HG03025 (cell line): ENCODE measurements at regions not wholly inside any gene's neighbourhood (a gene's known extent, or its start where the extent isn't known, plus 50 kb on each side); places are given as distances from the start of the nearest gene placed in this dataset.

Source experiments
- ATAC-seq: cut with Tn5 transposase; IDR thresholded peaks from one replicate; pipeline ENCODE4 v1.9.1; 2021; ENCODE audit warnings: mild to moderate bottlenecking, moderate library complexity; ENCODE audit not compliant: unreplicated experiment, low FRiP score

DNA sequence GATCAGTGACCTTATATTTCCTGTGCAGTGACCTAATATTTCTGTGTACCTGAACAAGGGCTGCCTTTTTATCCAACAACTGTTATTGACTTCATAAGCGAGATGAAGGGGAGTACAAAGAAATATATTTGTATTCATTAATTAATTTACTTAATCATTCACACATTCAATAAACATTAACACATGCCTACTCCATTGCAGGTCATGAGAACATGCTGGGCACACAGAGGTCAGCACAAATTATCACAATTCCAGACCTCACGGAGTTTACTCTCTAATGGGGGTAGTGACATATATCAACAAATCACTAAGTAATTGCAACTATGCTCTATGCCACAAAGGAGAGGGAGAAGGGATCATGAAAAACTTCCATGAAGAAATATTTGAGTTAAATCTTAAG is 614.6 kb downstream of the TOX3 start:
- ATAC-seq = no peak

DNA sequence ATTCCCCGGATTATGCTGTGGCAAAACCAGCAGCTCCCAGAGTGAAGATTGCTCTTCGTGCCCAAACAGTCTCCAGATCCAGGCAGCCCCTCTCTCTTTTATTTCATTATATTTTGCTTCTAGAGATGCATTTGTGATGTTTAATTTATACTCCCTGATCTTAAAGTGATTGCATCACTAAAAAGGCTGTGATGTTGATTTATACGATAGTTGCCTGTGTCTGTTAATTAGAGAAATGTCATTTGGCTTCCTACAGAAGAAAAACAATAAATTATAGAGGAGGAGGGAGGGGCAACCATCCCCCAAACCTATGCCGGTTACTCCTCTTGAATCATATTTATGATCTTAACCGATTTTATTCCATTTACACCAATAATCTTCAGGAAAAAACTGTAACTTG is 615.3 kb downstream of the TOX3 start:
- ATAC-seq = no peak

GRCh38 chr16:51924744-51925143 is 622.2 kb downstream of the TOX3 start:
- ATAC-seq = no peak

- no peak for ATAC-seq
These were observed 624.5 kb downstream of the TOX3 start for GRCh38 chr16:51922476-51922875.

- ATAC-seq = no peak
These were observed 627.2 kb downstream of the TOX3 start for GRCh38 chr16:51919736-51920135.

DNA sequence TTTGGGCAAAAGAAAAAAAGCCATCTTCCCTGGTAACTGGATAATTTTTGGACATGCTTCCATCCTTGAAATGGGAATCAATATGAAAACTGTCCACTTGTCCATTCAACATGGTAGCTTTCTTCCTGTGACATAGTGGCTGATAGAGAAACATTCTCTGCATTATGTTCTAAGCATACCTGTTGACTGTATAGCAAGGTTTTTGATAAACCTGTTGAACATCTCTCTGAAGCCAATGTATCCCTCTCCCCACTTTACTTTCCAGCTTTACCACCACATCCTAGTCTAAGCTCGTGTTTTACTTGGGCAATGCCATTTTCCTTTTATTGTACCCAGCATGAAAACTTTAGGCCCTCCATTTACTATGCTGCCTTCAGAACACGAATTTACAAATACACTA is 630.1 kb downstream of the TOX3 start:
- ATAC-seq = no peak

GRCh38 chr16:51916231-51916630 is 630.7 kb downstream of the TOX3 start:
- ATAC-seq = no peak

GRCh38 chr16:51907680-51908079 is 639.3 kb downstream of the TOX3 start:
- no peak for ATAC-seq

GRCh38 chr16:51900221-51900780 is 646.6 kb downstream of the TOX3 start:
- no peak for ATAC-seq

DNA sequence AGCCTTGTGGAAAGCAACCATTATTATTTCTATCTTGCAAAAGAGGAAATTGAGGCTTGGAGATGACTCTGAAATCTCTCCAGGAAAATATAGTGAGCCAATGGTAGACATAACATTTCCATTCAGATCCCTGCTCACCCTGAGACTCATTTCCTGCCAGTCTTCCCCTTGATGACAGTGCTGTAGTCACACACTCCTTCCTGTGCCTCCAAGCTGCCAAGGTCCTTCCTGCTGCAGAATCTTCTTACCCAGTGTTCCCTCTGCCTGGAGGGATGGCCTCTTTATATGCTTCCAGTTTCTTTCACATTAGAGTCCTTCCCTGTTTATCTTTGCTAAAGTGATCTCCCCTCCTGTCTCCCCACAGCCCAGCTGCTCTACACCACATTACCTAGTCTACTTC is 648.1 kb downstream of the TOX3 start:
- no peak for ATAC-seq

DNA sequence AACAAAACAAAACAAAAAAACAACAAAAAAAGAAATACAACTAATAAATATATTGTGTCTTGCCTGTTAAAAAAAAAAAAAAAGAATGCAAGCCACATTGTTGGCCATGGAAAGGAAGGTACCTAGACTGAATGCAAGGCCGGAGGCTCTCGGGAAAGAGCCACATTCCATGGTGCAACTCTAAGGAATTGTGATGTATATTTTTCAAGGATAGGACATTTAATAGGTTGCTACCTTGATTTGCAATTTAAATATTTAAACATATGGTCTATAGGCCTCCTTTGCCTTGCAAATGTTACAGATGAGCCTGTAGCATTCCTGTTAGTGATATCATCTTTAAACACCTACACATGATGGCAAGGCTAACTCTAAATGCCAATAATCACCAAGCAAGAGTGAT is 650.9 kb downstream of the TOX3 start:
- ATAC-seq = no peak

- ATAC-seq = no peak
These were observed 654.5 kb downstream of the TOX3 start for GRCh38 chr16:51892293-51893007.

- no peak for ATAC-seq
These were observed 658.4 kb downstream of the TOX3 start for GRCh38 chr16:51888534-51888933.

DNA sequence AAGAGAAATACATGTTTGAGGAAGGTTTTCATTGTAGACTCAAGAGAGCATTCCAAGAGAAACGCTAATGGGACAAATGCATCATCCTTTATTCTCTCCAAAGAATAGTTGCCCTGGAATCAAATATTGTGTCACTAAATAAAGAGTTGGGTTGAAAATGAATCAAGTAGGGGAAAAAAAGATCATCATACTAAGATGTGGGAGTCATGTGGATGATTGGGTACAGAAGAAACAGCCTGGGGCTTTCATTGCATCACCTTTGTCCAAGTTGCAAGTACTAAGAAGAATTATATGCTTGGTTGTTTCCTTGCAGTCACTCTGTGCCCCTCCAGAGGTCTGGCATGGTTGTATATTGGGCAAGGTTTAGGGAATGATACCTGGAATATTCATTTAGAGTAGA is 658.9 kb downstream of the TOX3 start:
- no peak for ATAC-seq

- no peak for ATAC-seq
These were observed 660.5 kb downstream of the TOX3 start for GRCh38 chr16:51886456-51886855.

DNA sequence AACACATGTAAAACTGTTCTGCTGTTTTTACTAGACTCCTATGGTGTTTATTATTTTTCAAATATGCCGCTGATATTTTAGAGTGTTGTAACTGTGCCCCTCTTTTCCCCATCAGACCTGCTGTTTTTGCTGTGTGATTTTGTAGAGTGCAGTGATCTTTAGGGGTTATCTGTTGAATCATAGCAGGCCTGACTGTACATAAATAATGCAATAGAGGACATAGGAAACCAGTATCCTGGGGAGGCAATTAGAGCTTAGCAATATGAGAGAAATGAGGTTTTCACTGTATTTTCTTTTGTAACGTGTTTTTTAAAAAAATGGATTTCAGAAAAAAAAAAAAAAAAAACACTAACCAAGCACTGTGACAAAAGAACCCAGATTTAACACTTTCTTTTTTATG is 662.2 kb downstream of the TOX3 start:
- ATAC-seq = no peak

DNA sequence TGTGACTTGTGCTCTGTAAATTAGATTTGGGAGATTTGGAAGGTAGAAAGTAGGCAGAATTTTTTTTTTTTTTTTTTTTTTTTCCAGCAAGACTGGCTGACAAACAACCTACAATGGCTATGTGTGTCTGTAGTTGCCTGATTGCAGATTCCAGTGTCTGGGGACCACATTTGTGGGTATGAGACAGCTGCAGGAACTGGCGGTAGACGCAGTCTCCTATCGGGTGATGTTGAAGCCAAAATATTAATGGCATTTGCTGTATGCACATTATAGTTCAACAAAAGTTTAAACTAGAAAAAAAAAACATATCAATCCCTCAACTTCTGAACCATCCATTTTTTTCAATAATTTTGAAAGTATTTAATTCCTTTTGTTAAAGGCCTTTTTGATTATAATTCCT is 665.2 kb downstream of the TOX3 start:
- no peak for ATAC-seq

- no peak for ATAC-seq
These were observed 666.2 kb downstream of the TOX3 start for GRCh38 chr16:51880776-51881175.

- ATAC-seq = no peak
These were observed 669.3 kb downstream of the TOX3 start for GRCh38 chr16:51877686-51878085.

- no peak for ATAC-seq
These were observed 670.0 kb downstream of the TOX3 start for GRCh38 chr16:51876934-51877333.

- no peak for ATAC-seq
These were observed 670.4 kb downstream of the TOX3 start for GRCh38 chr16:51876601-51876875.

- no peak for ATAC-seq
These were observed 670.9 kb downstream of the TOX3 start for GRCh38 chr16:51875834-51876600.
